H1 (cell line): ENCODE measurements at regions not wholly inside any gene's neighbourhood (a gene's known extent, or its start where the extent isn't known, plus 50 kb on each side); places are given as distances from the start of the nearest gene placed in this dataset.

Experiments used
- CTCF ChIA-PET: fragments of 300-600 bp; sonication (Branson Sonifier 250); formaldehyde crosslinking; loops from one replicate; lab custom pipeline; 2021; ENCODE audit not compliant: partially characterized antibody; lab: Charles Lee
- POLR2A ChIA-PET: fragments of 300-600 bp; sonication (Branson Sonifier 250); formaldehyde crosslinking; loops from one replicate; lab custom pipeline; 2021; ENCODE audit warnings: inconsistent platforms; ENCODE audit not compliant: partially characterized antibody; lab: Charles Lee
- DNase-seq, 2 experiments: peaks; one replicate each; pipeline versions ENCODE4 v3.0.0 to v3.0.0-alpha.2; 2010 to 2022; ENCODE audit warnings: low spot score in 2 of 2, low read depth in 1 of 2, mixed read lengths in 1 of 2
- FAIRE-seq: peaks from 2 replicates; lab custom pipeline; 2011; peaks lifted over from hg19 to GRCh38; lab: Jason Lieb, UNC
- H2AFZ ChIP-seq: 2 replicates; pipeline ENCODE4 v1.8.1; 2012; ENCODE audit warnings: low read length, inconsistent platforms
- H2AK5ac ChIP-seq: 2 replicates; pipeline ENCODE4 v1.6.1; 2013; ENCODE audit warnings: low read depth, low read length
- H2BK120ac ChIP-seq: replicated peaks from 2 replicates; pipeline ENCODE3; 2013; ENCODE audit warnings: low read depth, low read length, inconsistent platforms
- H2BK12ac ChIP-seq: 2 replicates; pipeline ENCODE4 v1.6.1; 2013; ENCODE audit warnings: low read depth, low read length
- H2BK15ac ChIP-seq: 2 replicates; pipeline ENCODE4 v1.6.1; 2013; ENCODE audit warnings: low read length
- H2BK20ac ChIP-seq: 2 replicates; pipeline ENCODE4 v1.6.1; 2013; ENCODE audit warnings: low read length
- H2BK5ac ChIP-seq: 2 replicates; pipeline ENCODE4 v1.6.1; 2013; ENCODE audit warnings: low read depth, low read length
- H3K14ac ChIP-seq: 2 replicates; pipeline ENCODE4 v1.6.1; 2013; ENCODE audit warnings: inconsistent platforms; ENCODE audit not compliant: insufficient read length
- H3K18ac ChIP-seq: 2 replicates; pipeline ENCODE4 v1.6.1; 2013; ENCODE audit warnings: low read length; ENCODE audit errors: extremely low read depth
- H3K23ac ChIP-seq: 2 replicates; pipeline ENCODE4 v1.6.1; 2013; ENCODE audit warnings: inconsistent platforms; ENCODE audit not compliant: insufficient read length
- H3K23me2 ChIP-seq: 2 replicates; pipeline ENCODE4 v1.6.1; 2013; ENCODE audit warnings: low read depth, low read length
- H3K27ac ChIP-seq: 2 replicates; pipeline ENCODE4 v1.6.1; 2011; ENCODE audit warnings: low read depth, low read length, inconsistent platforms
- H3K27me3 ChIP-seq, 4 experiments: replicated peaks in 1 of 4; 1 replicate in 1 of 4; 2 replicates in 3 of 4; pipeline versions ENCODE4 v1.6.1 to v1.8.1; 2011 to 2013; ENCODE audit warnings: low read length in 3 of 4, mild to moderate bottlenecking in 3 of 4, inconsistent platforms in 2 of 4, mixed read lengths in 2 of 4, moderate library complexity in 1 of 4; ENCODE audit not compliant: control insufficient read depth in 3 of 4, insufficient read depth in 3 of 4; ENCODE audit errors: extremely low read depth in 1 of 4
- H3K36me3 ChIP-seq, 4 experiments: 2 replicates each; pipeline versions ENCODE4 v1.6.1 to v1.8.1; 2011 to 2013; ENCODE audit warnings: mild to moderate bottlenecking in 4 of 4, low read length in 3 of 4, moderate library complexity in 2 of 4, control low read depth in 1 of 4, inconsistent platforms in 1 of 4; ENCODE audit not compliant: insufficient read depth in 4 of 4, control insufficient read depth in 2 of 4
- H3K4ac ChIP-seq: replicated peaks from 2 replicates; pipeline ENCODE3; 2013; ENCODE audit warnings: low read length, low read depth, mixed read lengths, inconsistent platforms; ENCODE audit not compliant: insufficient read length
- H3K4me1 ChIP-seq, 4 experiments: replicated peaks in 1 of 4; 1 replicate in 1 of 4; 2 replicates in 3 of 4; pipeline versions ENCODE4 v1.6.1 to v1.8.1; 2011 to 2013; ENCODE audit warnings: low read length in 3 of 4, inconsistent platforms in 2 of 4, mixed read lengths in 1 of 4; ENCODE audit not compliant: insufficient read depth in 4 of 4, control insufficient read depth in 3 of 4
- H3K4me2 ChIP-seq, 2 experiments: 2 replicates each; pipeline versions ENCODE4 v1.6.1 to v1.8.1; 2011 to 2013; ENCODE audit warnings: low read depth in 2 of 2, low read length in 2 of 2, control low read depth in 1 of 2, inconsistent platforms in 1 of 2, mild to moderate bottlenecking in 1 of 2; ENCODE audit not compliant: insufficient read depth in 1 of 2
- H3K4me3 ChIP-seq, 4 experiments: fragments of 200-600, 300-600 bp in 1 of 4; sonication (generic), shearing (Covaris generic), sonication (Bioruptor Twin) in 1 of 4; 2 replicates each; pipeline versions ENCODE4 v1.5.1 to v1.8.1; 2011 to 2016; ENCODE audit warnings: low read length in 4 of 4, low read depth in 3 of 4, control low read depth in 2 of 4, inconsistent platforms in 2 of 4, mild to moderate bottlenecking in 2 of 4, mixed read lengths in 1 of 4, moderate library complexity in 1 of 4; ENCODE audit not compliant: insufficient read depth in 2 of 4; ENCODE audit errors: extremely low read depth in 1 of 4
- H3K56ac ChIP-seq: replicated peaks from 2 replicates; pipeline ENCODE3; 2013; ENCODE audit warnings: low read depth, mild to moderate bottlenecking, mixed read lengths, low read length, inconsistent platforms; ENCODE audit not compliant: insufficient read length
- H3K79me1 ChIP-seq: 2 replicates; pipeline ENCODE4 v1.6.1; 2013; ENCODE audit warnings: low read depth, low read length, control low read depth
- H3K79me2 ChIP-seq, 2 experiments: 2 replicates each; pipeline versions ENCODE4 v1.6.1 to v1.8.1; 2012 to 2013; ENCODE audit warnings: low read length in 2 of 2, mild to moderate bottlenecking in 2 of 2, inconsistent platforms in 1 of 2; ENCODE audit not compliant: insufficient read depth in 2 of 2, control insufficient read depth in 1 of 2
- H3K9ac ChIP-seq, 4 experiments: replicated peaks in 1 of 4; 1 replicate in 1 of 4; 2 replicates in 3 of 4; pipeline versions ENCODE4 v1.6.1 to v1.8.1; 2011 to 2013; ENCODE audit warnings: low read depth in 3 of 4, low read length in 3 of 4, control low read depth in 2 of 4, mild to moderate bottlenecking in 2 of 4, moderate library complexity in 2 of 4, inconsistent platforms in 1 of 4; ENCODE audit errors: extremely low read depth in 1 of 4
- H3K9me3 ChIP-seq, 2 experiments: 2 replicates each; pipeline versions ENCODE4 v1.6.1 to v1.8.1; 2012 to 2013; ENCODE audit warnings: mild to moderate bottlenecking in 2 of 2, moderate library complexity in 2 of 2, control low read depth in 1 of 2, inconsistent platforms in 1 of 2, low read depth in 1 of 2, low read length in 1 of 2, mixed read lengths in 1 of 2; ENCODE audit not compliant: insufficient read depth in 2 of 2
- H4K20me1 ChIP-seq, 2 experiments: replicated peaks in 1 of 2; 2 replicates each; pipeline versions ENCODE3 to v1.8.1; 2011 to 2013; ENCODE audit warnings: inconsistent platforms in 2 of 2, low read length in 2 of 2, mild to moderate bottlenecking in 1 of 2; ENCODE audit not compliant: insufficient read depth in 2 of 2, control insufficient read depth in 1 of 2
- H4K5ac ChIP-seq: 2 replicates; pipeline ENCODE4 v1.6.1; 2013; ENCODE audit warnings: low read length, low read depth, mixed read lengths, inconsistent platforms; ENCODE audit not compliant: insufficient read length
- H4K8ac ChIP-seq: 2 replicates; pipeline ENCODE4 v1.8.0; 2013; ENCODE audit warnings: mild to moderate bottlenecking, moderate library complexity, low read length, inconsistent platforms; ENCODE audit not compliant: insufficient read depth; ENCODE audit errors: extremely low read depth
- H4K91ac ChIP-seq: replicated peaks from 2 replicates; pipeline ENCODE3; 2013; ENCODE audit warnings: low read length, mixed read lengths, inconsistent platforms; ENCODE audit not compliant: insufficient read length
- BCL11A ChIP-seq, 2 experiments: IDR thresholded peaks; one replicate each; pipeline ENCODE4 v1.6.1; 2011; ENCODE audit warnings: low read depth in 2 of 2, low read length in 2 of 2, mild to moderate bottlenecking in 2 of 2
- KDM1A ChIP-seq: fragments of 200-600, 300-600 bp; sonication (generic); IDR thresholded peaks from 2 replicates; pipeline ENCODE4 v1.7.1; 2016; ENCODE audit warnings: mild to moderate bottlenecking, low read length, borderline replicate concordance
- POLR2A ChIP-seq, 2 experiments: IDR thresholded peaks; 1 replicate in 1 of 2; 2 replicates in 1 of 2; pipeline ENCODE4 v1.6.1; 2011; ENCODE audit warnings: low read depth in 2 of 2, low read length in 2 of 2, mild to moderate bottlenecking in 2 of 2; ENCODE audit errors: control extremely low read depth in 1 of 2
- POU5F1 ChIP-seq: IDR thresholded peaks from 2 replicates; pipeline ENCODE4 v1.6.1; 2011; ENCODE audit warnings: low read depth, mild to moderate bottlenecking, low read length, moderate library complexity
- RNF2 ChIP-seq: fragments of 200-900, 300-1000 bp; sonication (generic); IDR thresholded peaks from 2 replicates; pipeline ENCODE4 v1.7.1; 2016; ENCODE audit warnings: borderline replicate concordance, low read depth, mild to moderate bottlenecking, antibody characterized with exemption, low read length; ENCODE audit not compliant: poor library complexity, severe bottlenecking; ENCODE audit errors: missing control alignments
- WGBS, 2 experiments: shearing (Covaris generic) in 1 of 2; methylation state at CpG; one replicate each; pipeline versions ENCODE4 v1.1.6 to v1.1.7; 2013 to 2015; ENCODE audit warnings: low lambda C conversion rate in 2 of 2, mixed read lengths in 2 of 2, inconsistent platforms in 1 of 2, low coverage in 1 of 2, missing lambda C conversion rate in 1 of 2; ENCODE audit not compliant: insufficient replicate concordance in 2 of 2, insufficient coverage in 1 of 2, insufficient read length in 1 of 2; ENCODE audit errors: extremely low coverage in 1 of 2, missing lambda C conversion rate in 1 of 2; 5-methylcytosine and 5-hydroxymethylcytosine counted together

DNA sequence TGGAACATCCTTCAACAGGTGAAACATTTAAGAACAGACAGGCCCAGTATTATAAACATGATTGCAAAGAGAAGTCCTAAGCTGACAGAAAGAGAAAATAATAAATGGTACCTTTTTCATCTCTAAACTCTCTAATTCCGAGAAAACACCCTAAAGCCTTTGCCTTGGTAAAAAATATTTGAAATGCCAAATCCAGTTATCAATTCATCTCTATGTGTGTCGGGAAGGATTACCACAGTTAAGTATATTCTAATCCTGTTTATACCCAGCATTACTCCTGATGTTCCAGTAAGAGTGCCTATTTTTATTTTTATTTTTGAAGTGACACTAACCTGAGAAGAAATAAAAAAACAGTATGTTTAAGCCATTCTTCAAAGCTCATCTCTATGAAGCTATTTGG, 219.3 kb upstream of the NANOGP8 start:
- H4K8ac ChIP-seq, result no peak overlapping the region
- H2BK20ac ChIP-seq, result no peak overlapping the region
- H3K4me2 ChIP-seq, result no peak overlapping the region
- ChIA-PET CTCF (interaction anchor here (1.7 to 3.2 kb wide), 2 partner anchors 15 to 141 kb away, joined by 6 to 19 read pairs; no protein-coding TSS in a partner anchor), POLR2A (no interaction called here)
- DNase-seq (no peak), FAIRE-seq (no peak)
- no peaks in the 10 kb centered on the region for H3K4me1 ChIP-seq
- no peak overlapping the region for H3K18ac ChIP-seq
- no peaks in the 10 kb centered on the region for H3K23me2 ChIP-seq
- H3K79me2 ChIP-seq, result no peaks in the 10 kb centered on the region
- no peak overlapping the region for H3K14ac ChIP-seq
- H2BK5ac ChIP-seq, result no peak overlapping the region
- no peak overlapping the region for H4K91ac ChIP-seq
- no peak overlapping the region for H4K5ac ChIP-seq
- no peak overlapping the region for H3K56ac ChIP-seq
- H3K4ac ChIP-seq, result no peak overlapping the region
- no peak overlapping the region for H2BK120ac ChIP-seq
- H3K27me3 ChIP-seq, result no peaks in the 10 kb centered on the region
- no peaks in the 10 kb centered on the region for H3K79me1 ChIP-seq
- H3K23ac ChIP-seq, result no peak overlapping the region
- no peaks in the 10 kb centered on the region for H4K20me1 ChIP-seq
- no peak overlapping the region for H3K27ac ChIP-seq
- no peaks in the 10 kb centered on the region; a peak in 1 of 4 replicates for H3K9me3 ChIP-seq
- no peaks in the 10 kb centered on the region for H3K36me3 ChIP-seq
- TF ChIP-seq KDM1A, result no peak
- no peak for TF ChIP-seq RNF2
- no peak for TF ChIP-seq POU5F1
- TF ChIP-seq POLR2A (IDR thresholded peaks at IDR 0.05; ENCODE audit: control extremely low read depth in 1 of 2, low read depth in 2 of 2, low read length in 2 of 2), result no peak
- TF ChIP-seq BCL11A (IDR thresholded peaks at IDR 0.05; ENCODE audit: low read depth in 2 of 2, low read length in 2 of 2), result no peak
- no peak overlapping the region for H2BK15ac ChIP-seq
- no peak overlapping the region for H3K9ac ChIP-seq
- H2AK5ac ChIP-seq, result no peak overlapping the region
- H3K4me3 ChIP-seq, result no peak overlapping the region
- WGBS, 2 experiments, result 93% methylated on average over 2 of the region's 2 CpGs; no CpG with 5 or more reads in 1 of the 2 experiments
- no peak overlapping the region for H2AFZ ChIP-seq
- no peak overlapping the region for H2BK12ac ChIP-seq
